ENCODE measurements at regions not wholly inside any gene's neighbourhood (a gene's known extent, or its start where the extent isn't known, plus 50 kb on each side); places are given as distances from the start of the nearest gene placed in this dataset.

DNA sequence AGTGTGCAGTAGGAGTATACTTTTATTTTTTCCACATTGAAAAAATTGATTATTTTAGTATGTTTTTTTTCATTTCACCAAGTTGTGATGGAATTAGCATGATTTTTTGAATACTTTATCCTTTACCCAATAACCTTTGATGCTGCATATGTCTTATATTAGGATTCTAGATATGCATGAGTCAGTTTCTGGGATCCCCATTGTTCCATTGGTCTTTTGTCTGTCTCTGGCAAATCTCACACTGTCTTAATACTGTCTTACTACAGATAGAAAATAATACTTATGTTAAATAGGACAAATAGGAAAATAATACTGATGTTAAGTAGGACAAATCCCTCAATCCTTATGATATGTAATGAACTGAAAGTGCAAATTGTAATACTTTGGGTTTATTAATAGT lies 54.3 kb upstream of the ASB17 start:
- Histone ChIP-seq H3K27me3 (replicated peaks in 1 of 4; ENCODE audit: control extremely low read depth in 1 of 4, control insufficient read depth in 3 of 4, insufficient read depth in 4 of 4, low read length in 3 of 4) (peaks cover 0 to 10% (median 3%) of the 10 kb centered on the region in 4 experiments), H2AFZ (ENCODE audit: insufficient read depth, low read depth, low read length, poor library complexity, severe bottlenecking) (no peak overlapping the region), H3K9ac (ENCODE audit: low read length) (no peak overlapping the region), H3K79me2 (ENCODE audit: control insufficient read depth, insufficient read depth, low read length) (no peaks in the 10 kb centered on the region), H4K20me1 (ENCODE audit: control insufficient read depth, insufficient read depth, low read length, poor library complexity, severe bottlenecking) (no peaks in the 10 kb centered on the region), H3K9me3 (ENCODE audit: control extremely low read depth in 1 of 3, control insufficient read depth in 2 of 3, insufficient read depth in 1 of 3, low read length in 2 of 3) (peaks cover 0 to 13% (median 0%) of the 10 kb centered on the region in 3 donors), H3K36me3 (replicated peaks in 1 of 2; ENCODE audit: control extremely low read depth in 1 of 2, control insufficient read depth in 1 of 2, extremely low read depth in 1 of 2, insufficient read depth in 2 of 2, low read length in 1 of 2) (no peaks in the 10 kb centered on the region), H3K4me2 (replicated peaks; ENCODE audit: low read depth, low read length, poor library complexity, severe bottlenecking) (no peak overlapping the region), H3K4me3 (ENCODE audit: control extremely low read depth in 1 of 5, extremely low read depth in 1 of 5, insufficient read depth in 1 of 5, low read depth in 2 of 5, low read length in 4 of 5) (no peak overlapping the region), H3K4me1 (ENCODE audit: control insufficient read depth in 2 of 2, insufficient read depth in 2 of 2, low read length in 2 of 2) (no peaks in the 10 kb centered on the region), H3K27ac (ENCODE audit: low read length in 2 of 2) (no peak overlapping the region)
- POLR2A ChIA-PET = no interaction called here
- no peak for ATAC-seq (ENCODE audit: low read depth)
- no peak for DNase-seq
- H3K4me3 Mint-ChIP-seq = no peak overlapping the region
- peaks cover 7% of the 10 kb centered on the region for H3K9me3 Mint-ChIP-seq (ENCODE audit: insufficient read depth)
- CTCF ChIA-PET = no interaction called here
- no peaks in the 10 kb centered on the region for H3K27me3 Mint-ChIP-seq
- no peak for TF ChIP-seq EZH2 (IDR thresholded peaks at IDR 0.05; ENCODE audit: borderline replicate concordance, insufficient read depth, low read depth, low read length, poor library complexity, severe bottlenecking)
- TF ChIP-seq, protein P1, sequence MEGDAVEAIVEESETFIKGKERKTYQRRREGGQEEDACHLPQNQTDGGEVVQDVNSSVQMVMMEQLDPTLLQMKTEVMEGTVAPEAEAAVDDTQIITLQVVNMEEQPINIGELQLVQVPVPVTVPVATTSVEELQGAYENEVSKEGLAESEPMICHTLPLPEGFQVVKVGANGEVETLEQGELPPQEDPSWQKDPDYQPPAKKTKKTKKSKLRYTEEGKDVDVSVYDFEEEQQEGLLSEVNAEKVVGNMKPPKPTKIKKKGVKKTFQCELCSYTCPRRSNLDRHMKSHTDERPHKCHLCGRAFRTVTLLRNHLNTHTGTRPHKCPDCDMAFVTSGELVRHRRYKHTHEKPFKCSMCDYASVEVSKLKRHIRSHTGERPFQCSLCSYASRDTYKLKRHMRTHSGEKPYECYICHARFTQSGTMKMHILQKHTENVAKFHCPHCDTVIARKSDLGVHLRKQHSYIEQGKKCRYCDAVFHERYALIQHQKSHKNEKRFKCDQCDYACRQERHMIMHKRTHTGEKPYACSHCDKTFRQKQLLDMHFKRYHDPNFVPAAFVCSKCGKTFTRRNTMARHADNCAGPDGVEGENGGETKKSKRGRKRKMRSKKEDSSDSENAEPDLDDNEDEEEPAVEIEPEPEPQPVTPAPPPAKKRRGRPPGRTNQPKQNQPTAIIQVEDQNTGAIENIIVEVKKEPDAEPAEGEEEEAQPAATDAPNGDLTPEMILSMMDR (IDR thresholded peaks at IDR 0.05) = no peak
- intact Hi-C loops (cut with micrococcal nuclease) = no loop called here
- H3K4me1 Mint-ChIP-seq = no peaks in the 10 kb centered on the region
- no peak overlapping the region for H3K27ac Mint-ChIP-seq

DNA sequence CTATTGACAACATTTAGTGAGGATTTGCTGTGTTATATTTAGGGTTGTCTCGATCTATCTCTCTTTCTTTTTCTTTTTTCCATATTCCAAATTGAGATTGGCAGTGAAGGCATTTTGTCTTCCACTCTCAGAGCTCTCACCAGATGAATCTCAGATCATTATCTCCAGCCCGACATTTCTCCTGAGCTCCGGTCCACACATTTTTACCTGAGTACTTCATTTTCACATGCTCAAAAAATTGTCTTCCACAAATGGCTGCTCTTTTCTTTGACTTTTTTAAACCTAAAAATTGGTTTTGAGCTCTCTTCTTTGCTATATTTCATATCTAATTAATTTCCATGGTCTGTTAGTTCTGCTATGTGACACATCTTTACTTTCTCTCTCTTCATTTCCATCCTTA lies 56.9 kb upstream of the ASB17 start:
- Histone ChIP-seq H2AFZ (ENCODE audit: insufficient read depth, low read depth, low read length, poor library complexity, severe bottlenecking) (no peak overlapping the region), H3K27me3 (replicated peaks in 1 of 4; ENCODE audit: control extremely low read depth in 1 of 4, control insufficient read depth in 3 of 4, insufficient read depth in 4 of 4, low read length in 3 of 4) (peaks cover 0 to 10% (median 3%) of the 10 kb centered on the region in 4 experiments), H3K4me3 (ENCODE audit: control extremely low read depth in 1 of 5, extremely low read depth in 1 of 5, insufficient read depth in 1 of 5, low read depth in 2 of 5, low read length in 4 of 5) (no peak overlapping the region), H3K9ac (ENCODE audit: low read length) (no peak overlapping the region), H4K20me1 (ENCODE audit: control insufficient read depth, insufficient read depth, low read length, poor library complexity, severe bottlenecking) (no peaks in the 10 kb centered on the region), H3K79me2 (ENCODE audit: control insufficient read depth, insufficient read depth, low read length) (no peaks in the 10 kb centered on the region), H3K4me1 (ENCODE audit: control insufficient read depth in 2 of 2, insufficient read depth in 2 of 2, low read length in 2 of 2) (no peaks in the 10 kb centered on the region), H3K4me2 (replicated peaks; ENCODE audit: low read depth, low read length, poor library complexity, severe bottlenecking) (no peak overlapping the region), H3K9me3 (ENCODE audit: control extremely low read depth in 1 of 3, control insufficient read depth in 2 of 3, insufficient read depth in 1 of 3, low read length in 2 of 3) (peaks cover 0 to 7% (median 0%) of the 10 kb centered on the region in 3 donors), H3K36me3 (replicated peaks in 1 of 2; ENCODE audit: control extremely low read depth in 1 of 2, control insufficient read depth in 1 of 2, extremely low read depth in 1 of 2, insufficient read depth in 2 of 2, low read length in 1 of 2) (no peaks in the 10 kb centered on the region), H3K27ac (ENCODE audit: low read length in 2 of 2) (no peak overlapping the region)
- Mint-ChIP-seq H3K4me1 (no peaks in the 10 kb centered on the region), H3K27ac (no peak overlapping the region), H3K9me3 (ENCODE audit: insufficient read depth) (peaks cover 4% of the 10 kb centered on the region), H3K4me3 (no peak overlapping the region), H3K27me3 (no peaks in the 10 kb centered on the region)
- ATAC-seq (ENCODE audit: low read depth) (no peak), DNase-seq (no peak)
- ChIA-PET CTCF (interaction anchor here (1.0 to 3.6 kb wide), 2 partner anchors 8 to 165 kb away, joined by 4 to 20 read pairs; no protein-coding TSS in a partner anchor), POLR2A (no interaction called here)
- TF ChIP-seq, protein P1 (IDR thresholded peaks at IDR 0.05) = no peak
- TF ChIP-seq EZH2 (IDR thresholded peaks at IDR 0.05; ENCODE audit: borderline replicate concordance, insufficient read depth, low read depth, low read length, poor library complexity, severe bottlenecking) = no peak
- intact Hi-C loops (cut with micrococcal nuclease) = no loop called here
- WGBS (ENCODE audit: insufficient coverage) = 100% methylated on average over 2 of the region's 3 CpGs
